Limb (tissue), 2 donors: ENCODE measurements at regions not wholly inside any gene's neighbourhood (a gene's known extent, or its start where the extent isn't known, plus 50 kb on each side); places are given as distances from the start of the nearest gene placed in this dataset.
A peak's percentile ranks its signal among the peaks of the same experiment; 100 is the strongest.

Experiments used
- DNase-seq, 2 donors: peaks; one replicate each; pipeline ENCODE4 v3.0.0-alpha.2; 2016; ENCODE audit errors: extremely low spot score in 2 of 2

DNA sequence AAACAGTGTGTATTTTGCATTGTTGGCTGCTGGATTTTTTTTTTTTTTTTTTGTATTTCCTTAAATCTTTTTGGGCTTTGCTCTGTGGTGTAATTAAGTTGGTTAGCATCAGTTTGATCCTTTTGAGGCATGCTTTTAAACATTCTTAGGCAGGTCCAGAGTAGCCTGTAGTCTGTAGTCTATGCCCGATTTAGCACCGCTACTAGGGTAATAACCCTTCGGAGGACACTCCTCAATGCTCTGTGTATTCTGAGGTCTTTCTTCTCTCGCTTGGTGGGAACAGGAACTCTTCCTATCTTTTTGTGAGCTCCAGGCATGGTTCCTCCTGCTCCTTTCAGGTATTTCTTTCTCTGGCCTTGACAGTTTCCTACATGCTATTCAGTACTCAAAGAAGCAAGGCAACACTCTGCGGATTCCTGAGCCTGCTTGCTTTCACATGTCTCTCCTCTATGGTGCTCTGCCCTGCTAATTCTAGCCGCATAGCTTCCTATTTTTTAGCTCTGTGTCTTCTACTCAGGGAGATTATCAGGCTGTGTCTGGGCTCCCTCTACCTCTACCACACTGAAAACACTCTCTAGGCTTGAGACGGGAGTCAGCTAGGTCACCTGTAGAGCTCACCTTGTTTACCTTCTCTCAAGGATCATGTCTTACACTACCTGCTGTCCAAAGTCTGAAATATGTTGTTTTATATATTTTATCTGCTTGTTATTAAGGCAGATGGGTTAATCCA lies 195.1 kb downstream of the NDFIP2 start:
- no peak for DNase-seq

GRCh38 chr13:79674765-79675515 lies 194.0 kb downstream of the NDFIP2 start:
- no peak for DNase-seq

- DNase-seq, result no peak
These were observed 193.0 kb downstream of the NDFIP2 start for GRCh38 chr13:79673993-79674377.

- no peak for DNase-seq
These were observed 192.5 kb downstream of the NDFIP2 start for GRCh38 chr13:79673310-79673992.

DNA sequence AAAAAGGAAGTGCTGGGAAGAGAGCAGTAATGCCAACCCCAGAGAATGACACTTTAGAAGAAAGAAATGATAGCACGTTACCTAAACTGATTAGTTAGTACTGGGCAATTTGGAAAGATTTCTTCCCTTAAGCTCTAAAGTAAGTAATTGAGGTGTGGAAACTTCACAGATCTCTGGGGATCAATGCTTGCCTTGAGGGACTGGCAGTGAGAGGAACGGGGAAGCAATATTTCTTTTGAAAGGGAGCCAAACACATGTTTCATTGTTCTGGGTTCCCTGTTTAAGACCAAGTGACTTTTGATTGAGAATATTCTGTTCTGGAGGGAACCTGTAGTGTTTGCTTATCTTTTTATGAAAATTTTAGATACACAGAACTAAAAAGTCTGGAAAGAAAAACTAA lies 190.5 kb downstream of the NDFIP2 start:
- no peak for DNase-seq

DNA sequence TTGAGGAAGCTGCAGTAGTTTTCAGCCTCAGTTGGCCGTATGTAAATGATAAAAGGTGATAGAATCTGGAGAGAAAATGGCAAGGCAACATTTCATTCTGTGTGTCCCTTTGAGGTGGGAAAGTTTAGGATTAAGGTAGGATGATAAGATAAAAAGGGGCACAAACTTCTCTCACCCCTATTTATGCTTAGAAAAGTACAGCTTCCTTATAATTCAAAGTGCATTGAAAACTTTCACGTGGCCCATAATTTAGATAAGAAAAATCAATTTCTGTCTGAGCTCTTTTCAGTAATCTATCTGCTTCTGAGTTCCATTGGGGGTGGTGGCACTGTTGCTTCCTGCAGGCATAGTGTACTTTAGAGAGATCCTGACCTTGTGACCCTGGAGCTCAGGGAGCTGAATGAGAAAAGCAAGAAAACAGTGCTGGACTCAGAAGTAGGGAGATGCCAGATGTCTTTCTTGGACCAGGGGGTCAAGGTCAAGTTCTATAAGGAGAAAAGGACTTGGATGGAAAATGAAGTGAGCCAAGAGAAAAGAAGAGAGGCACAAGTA lies 187.3 kb downstream of the NDFIP2 start:
- DNase-seq, result no peak

GRCh38 chr13:79667771-79668170 lies 186.8 kb downstream of the NDFIP2 start:
- no peak for DNase-seq

- no peak for DNase-seq
These were observed 183.2 kb downstream of the NDFIP2 start for GRCh38 chr13:79663977-79664636.

- DNase-seq, result no peak
These were observed 182.5 kb downstream of the NDFIP2 start for GRCh38 chr13:79663435-79663834.

GRCh38 chr13:79662882-79663281 lies 181.9 kb downstream of the NDFIP2 start:
- no peak for DNase-seq

DNA sequence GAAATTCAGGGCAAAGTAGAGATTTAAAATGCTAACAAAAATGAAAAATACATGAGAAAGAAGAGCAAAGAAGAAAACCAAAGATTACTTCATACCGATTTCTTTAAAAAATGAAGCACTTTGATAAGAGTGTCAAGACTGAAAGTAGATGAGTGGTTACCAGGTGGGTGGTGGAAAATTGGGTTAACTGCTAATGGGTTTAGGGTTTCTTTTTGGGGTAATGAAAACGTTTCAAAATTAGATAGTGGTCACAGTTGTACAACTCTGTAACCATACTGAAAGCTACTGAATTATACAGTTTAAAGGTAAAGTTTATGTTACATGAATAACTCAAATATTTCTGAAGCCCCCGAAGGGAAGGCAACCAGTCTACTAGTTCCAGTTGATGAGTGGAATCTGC lies 179.4 kb downstream of the NDFIP2 start:
- no peak for DNase-seq

GRCh38 chr13:79659121-79659521 lies 178.2 kb downstream of the NDFIP2 start:
- peak; percentile 42 to 82 for DNase-seq

DNA sequence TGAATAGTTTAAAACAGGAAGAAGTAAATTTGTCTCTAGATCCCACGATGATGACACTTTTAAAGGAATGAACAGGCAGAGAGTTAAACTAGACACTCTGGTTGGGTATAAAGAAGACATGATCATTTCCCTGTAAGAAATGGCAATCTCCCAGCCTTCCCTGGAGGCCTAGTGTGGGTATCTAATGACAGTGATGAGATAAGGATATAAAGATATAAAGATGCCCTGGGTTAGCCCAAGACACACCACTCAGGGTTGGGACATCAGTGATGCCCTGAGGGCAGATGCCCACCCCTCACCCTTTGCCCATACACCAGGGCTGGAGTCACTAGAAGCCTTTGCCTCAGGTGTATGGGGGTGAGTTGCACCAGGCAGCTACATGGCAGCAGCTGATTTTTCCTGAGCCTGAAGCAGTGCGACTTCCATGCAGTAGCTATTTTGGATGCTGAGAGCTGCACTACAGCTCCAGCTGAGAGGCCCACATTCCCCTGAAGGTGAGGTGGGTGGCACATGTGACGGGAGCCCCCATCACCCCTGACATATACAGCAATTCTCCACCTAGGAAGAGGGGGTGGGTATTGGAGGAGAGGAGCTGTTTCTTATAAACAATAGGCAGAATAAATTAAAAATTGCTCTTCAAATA lies 177.5 kb downstream of the NDFIP2 start:
- DNase-seq, result no peak

DNA sequence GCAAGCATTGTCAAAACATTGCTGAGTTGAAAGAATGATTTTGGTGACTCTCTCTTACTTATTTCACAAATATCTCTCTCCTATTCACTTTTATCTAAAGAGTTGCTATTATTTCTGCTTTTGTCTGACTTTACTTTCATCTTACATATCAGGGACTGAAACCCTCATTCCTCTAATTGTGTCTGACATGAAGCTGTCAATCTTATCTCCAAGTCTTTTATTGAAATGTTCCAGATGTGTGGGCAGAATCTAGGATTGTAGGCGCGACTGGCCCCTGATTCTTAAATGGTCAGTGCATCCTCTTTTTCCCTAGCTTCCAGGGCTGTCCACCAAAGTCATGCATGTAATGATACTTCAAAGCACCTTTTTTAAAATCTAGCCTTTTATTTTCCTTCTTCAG lies 174.6 kb downstream of the NDFIP2 start:
- DNase-seq, result no peak

GRCh38 chr13:79654520-79654919 lies 173.6 kb downstream of the NDFIP2 start:
- DNase-seq, result no peak

- no peak for DNase-seq
These were observed 169.7 kb downstream of the NDFIP2 start for GRCh38 chr13:79650688-79651087.

- no peak for DNase-seq
These were observed 167.2 kb downstream of the NDFIP2 start for GRCh38 chr13:79648191-79648590.

DNA sequence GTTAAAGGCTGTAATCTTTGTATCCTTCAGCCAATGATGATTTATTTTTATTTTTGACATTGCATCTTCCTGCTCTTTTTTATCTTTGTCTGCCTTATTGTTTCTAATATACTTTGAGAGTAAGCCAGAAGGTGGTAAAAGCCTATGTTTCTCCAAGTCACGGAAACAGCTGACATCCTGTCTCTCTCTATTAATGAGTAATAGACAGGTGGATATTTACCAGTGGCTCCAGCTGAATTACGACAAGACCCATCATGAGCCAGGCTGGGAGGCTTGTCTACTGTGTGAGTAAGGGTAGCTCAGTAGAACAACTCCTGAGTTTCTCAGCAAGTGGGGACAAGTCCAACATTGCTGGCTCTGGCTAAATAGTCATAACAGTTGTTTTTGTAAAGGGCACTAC lies 166.6 kb downstream of the NDFIP2 start:
- peak in 1 of 2 donors; percentile 18 for DNase-seq

- no peak for DNase-seq
These were observed 165.9 kb downstream of the NDFIP2 start for GRCh38 chr13:79646880-79647279.

- DNase-seq, result no peak
These were observed 164.6 kb downstream of the NDFIP2 start for GRCh38 chr13:79645569-79645968.

GRCh38 chr13:79642596-79642995 lies 161.6 kb downstream of the NDFIP2 start:
- DNase-seq, result no peak
